ENCODE measurements at regions not wholly inside any gene's neighbourhood (a gene's known extent, or its start where the extent isn't known, plus 50 kb on each side); places are given as distances from the start of the nearest gene placed in this dataset.
A peak's percentile ranks its signal among the peaks of the same experiment; 100 is the strongest.

DNA sequence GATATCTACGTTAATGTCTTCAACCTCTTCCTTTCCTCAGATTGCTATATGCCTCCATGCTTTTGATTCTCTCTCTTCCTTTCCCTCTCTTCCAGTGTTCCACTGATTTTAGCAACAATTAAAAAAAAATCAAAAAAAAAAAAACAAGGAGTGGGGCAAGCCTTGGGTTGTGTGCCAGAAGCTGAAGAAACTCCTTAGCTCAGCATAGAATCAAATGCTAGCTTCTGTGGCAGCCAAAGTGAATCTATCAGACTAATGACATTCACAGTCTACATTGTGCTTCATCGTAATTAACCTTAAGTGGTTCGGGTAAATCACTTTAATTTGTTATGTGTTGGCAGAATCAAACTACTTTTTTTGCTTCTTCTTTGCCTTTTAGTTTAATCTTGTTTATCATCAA lies 237.3 kb downstream of the TMEM167A start:
- no peak for DNase-seq

DNA sequence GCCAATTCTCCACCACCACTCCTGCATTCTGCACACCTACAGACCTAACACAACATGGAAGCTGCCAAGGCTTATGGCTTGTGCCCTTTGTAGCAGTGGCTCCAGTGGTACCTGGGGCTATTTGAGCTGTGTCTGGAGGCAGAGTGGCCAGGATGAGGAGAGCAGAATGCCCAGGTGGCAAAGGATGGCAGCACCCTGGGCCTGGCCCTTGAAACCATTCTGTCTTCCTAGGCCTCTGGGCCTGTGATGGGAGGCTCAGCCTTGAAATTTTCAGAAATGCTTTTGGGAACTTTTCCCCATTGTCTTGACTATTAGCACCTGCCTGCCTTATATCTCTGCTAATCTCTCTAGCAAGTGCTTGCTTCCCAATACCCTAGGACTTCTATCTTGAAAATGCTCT lies 241.7 kb downstream of the TMEM167A start:
- DNase-seq: no peak

DNA sequence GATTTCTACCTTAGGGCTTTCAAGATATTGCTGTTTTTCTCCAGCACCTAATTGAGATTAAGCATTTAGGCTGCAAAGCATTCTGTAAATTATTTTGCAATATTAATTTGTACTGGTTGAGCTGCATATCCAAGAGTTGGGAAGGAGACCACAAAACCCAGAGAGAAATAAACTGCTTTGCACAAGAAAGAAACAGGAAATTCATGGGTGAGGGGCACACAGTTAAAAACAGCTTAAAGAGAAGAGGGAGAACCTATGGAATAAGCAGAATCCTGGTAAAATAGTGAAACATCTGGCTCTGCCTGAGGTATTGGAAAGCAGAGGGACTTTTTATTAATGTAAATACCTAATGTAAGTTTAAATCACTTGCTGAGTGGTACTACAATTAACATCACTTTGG lies 243.0 kb downstream of the TMEM167A start:
- no peak for DNase-seq

DNA sequence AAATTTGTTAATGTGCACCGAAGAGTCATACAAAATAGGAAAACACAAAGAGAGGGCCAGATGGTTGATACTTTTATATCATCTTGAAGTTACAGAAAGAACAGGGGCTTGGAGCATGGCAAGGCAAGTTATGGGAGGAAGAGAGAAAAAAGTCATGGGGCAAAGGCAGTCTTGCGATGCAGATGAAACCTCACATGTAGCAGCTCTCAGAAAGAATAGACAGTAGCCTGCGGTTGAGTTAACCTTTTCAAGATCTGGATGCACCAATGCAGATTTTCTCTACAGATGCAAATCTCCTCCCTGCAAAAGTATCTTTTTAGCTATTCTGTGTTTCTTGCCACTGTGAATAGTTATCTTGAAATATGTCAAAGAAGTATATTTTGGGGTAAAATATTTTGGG lies 243.9 kb downstream of the TMEM167A start:
- no peak for DNase-seq

DNA sequence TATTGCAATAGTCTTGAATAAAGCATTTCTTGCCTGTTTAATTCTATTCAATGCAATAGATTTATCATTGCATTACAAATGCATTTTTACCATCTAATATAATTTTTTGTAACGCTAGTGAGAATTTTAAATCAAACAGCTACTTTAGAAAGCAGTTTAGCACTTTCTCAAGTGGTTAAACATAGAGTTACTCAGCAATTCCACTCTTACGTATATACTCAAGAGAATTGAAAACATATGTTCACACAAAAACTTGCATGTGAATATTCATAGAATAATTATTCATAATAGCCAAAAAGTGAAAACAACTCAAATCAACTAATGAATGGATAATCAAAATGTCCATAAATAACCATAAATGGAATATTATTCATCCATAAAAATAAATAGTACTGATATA lies 244.7 kb downstream of the TMEM167A start:
- DNase-seq: no peak

DNA sequence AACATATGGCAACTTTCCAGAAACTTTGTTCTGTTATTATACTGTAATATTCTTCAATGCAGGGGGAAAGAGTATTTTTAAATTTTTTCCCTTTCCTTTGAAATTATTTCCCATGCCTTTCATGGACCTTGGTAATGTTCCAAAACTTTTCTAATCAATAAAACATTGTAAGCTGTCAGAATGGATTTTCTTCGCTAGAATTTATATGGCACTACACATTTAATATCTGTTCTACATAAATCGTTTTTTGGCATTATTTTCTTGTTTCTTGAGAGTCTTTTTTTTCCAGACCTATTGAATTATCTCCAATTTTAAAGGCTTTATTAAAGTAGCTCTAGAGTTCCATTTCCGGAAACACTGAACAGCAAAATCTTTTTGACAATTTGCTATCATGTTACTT lies 249.0 kb downstream of the TMEM167A start:
- DNase-seq: no peak

DNA sequence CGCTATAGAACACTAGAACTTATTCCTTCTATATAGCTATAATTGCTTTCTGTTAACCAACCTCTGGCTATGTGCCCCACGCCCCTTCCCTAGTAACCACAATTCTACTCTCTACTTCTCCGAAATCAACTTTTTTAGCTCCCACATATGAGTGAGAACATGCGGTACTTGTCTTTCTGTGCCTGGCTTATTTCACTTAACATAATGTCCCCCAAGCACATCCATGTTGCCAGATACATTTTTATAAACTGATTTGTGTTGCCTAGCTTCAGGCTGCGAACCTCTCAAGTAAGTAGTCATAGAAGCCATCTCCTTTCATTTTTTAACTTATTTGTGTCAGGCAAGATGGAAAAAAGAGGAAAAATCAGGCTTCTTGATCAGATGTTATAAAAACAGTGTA lies 249.5 kb downstream of the TMEM167A start:
- DNase-seq: no peak

DNA sequence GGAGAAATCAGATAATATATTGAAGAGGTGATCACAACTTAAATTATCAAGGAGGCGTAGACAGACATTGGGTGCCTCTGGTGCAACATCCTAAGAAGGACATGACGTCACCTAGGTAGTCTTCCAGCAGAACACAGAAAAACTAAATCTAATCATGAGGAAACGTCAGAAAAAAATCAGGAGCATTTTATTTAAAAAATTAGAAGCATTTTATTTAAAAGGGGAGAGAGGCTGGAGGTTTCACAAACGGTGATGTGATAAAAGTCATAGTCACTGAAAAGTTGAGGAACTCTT lies 254.6 kb downstream of the TMEM167A start:
- no peak for DNase-seq

DNA sequence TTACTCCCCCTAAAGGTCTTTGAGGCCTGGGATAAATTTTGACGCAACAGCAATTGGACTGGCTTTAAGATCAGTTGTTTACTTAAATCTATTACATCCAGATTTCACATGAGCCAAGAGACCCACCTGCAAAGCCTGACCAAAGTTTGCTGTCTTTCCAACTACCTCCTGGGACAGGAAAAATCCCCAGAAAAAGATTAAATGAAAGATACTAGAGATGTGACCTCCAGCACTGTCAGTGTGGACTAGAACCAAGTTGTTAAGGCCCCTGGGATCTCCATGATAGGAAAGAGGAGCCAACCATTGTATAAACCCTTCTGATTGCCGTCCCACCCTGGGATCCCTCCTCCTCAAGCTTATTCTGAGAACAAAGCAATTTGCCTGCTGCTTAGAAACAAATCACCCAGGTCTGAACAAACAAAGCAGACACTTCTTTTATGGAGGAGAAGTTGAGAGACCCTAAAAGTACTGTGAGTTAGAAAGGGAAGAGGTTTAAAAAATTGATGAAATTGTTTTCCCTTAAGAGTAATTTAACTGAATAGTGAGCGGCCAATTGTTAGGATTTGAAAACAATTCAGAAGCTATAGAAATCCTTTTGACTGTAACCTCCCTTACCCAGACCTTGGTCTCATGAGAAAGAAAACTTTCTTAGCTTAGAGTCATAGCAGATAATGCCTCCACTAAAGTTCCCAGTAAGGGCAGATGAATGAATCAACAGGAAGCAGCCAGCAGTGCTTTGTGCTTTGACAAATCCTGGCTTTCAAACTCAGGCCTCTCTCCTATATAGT lies 255.2 kb downstream of the TMEM167A start:
- DNase-seq: no peak

DNA sequence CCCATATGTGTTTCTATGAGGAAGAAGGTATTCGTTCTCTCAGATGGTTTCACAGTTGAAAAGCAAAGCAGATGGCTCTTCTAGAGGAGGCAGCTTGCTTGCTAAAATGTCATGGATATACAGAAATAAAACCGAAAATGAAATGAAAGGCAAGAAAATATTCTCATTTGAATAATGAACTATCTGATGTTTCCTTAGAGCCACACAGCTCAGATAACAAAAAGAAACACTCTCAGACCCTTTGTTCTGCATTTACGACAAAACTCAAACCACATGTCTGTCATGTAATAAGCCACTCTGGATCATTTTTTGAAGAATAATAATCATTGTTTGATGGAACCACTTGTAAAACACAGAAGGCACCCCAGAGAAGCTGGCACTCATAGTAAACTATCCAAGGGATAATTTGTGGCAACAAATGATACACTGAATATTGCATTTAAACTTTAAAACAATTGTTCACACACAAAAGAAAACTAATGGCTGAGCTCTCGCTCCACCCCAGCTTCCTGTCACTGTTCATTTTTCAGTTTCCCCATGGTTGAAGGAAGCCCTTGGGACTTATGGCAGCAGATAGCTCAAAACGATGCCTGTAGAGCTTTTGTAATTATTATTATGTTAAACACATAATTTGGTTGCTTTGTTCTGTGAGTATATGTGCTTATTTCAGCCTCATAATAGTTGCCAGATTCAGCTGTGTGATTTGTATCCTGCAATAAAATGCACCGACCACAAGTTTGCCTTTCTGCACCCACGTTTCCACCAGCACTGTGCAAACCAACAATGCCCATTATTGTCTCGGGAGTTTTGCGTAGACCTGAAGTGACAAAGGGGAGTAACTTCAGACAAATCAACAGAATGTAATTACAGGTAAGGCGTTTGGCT lies 256.0 kb downstream of the TMEM167A start:
- no peak for DNase-seq

DNA sequence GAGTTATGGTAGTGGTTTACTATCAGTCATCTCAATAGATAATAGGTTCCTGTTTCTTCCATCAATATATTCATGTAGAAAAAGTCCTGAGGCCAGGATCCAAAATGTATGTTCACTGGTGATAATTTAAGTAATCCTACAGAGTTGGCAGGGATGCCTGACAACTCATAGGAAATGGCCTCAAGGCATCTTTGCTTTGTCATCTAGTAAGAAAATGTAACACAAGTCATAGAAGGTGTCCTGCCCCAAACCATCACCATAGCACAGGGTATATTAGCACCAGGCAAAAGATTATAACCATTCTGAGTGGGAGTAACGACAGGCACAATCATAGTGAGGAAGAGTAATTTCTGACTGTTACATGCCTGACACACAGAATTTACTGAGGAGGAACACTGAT lies 257.0 kb downstream of the TMEM167A start:
- no peak for DNase-seq

DNA sequence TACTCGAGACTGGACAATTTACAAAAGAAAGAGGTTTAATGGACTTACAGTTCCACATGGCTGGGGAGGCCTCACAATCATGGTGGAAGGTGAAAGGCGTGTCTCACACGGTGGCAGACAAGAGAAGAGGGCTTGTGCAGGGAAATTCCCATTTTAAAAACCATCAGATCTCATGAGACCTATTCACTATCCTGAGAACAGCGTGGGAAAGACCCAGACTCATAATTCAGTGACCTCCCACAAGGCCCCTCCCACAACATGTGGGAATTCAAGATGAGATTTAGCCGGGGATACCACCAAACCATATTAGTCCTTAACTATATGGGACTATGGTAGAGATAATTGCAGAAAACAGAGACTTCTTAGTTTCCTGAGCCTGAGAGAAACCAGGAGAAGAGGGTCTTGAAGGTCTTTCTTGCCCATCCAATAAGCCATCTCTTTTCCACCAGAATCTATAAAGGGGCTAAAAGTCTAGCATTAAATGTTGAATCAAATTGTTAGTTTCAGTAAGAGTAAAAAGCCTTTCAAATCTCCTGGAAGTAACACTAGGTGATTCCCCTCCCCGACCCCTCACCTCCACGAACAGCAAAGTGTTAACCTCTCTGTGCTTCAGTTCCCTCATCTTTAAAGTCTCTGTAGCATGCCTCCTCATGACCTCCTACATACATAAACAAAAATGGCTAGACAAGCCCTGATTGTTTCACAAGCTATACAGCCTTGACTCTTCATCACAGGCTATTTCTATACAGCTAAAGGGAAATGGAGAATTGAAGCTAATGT lies 259.1 kb downstream of the TMEM167A start:
- DNase-seq: no peak

DNA sequence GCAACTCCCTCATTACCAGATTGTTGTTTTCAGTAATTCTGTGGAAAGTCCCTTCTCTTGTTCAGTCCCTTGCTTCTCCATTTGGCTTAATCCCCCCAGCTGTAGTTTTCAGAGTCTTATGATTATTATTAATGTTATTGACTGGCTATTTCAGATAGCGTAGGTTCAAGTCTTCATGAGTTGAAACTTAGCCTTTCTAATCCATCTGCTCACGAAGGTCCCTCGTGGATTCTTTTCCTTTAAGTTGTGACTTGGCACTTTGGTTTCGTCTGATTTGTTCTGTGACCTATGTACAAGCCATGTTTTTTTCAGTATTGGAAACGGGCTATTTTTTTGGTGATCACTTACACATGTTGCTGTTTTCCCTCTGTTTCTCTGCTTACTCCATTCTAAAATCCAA lies 260.3 kb downstream of the TMEM167A start:
- DNase-seq: no peak

DNA sequence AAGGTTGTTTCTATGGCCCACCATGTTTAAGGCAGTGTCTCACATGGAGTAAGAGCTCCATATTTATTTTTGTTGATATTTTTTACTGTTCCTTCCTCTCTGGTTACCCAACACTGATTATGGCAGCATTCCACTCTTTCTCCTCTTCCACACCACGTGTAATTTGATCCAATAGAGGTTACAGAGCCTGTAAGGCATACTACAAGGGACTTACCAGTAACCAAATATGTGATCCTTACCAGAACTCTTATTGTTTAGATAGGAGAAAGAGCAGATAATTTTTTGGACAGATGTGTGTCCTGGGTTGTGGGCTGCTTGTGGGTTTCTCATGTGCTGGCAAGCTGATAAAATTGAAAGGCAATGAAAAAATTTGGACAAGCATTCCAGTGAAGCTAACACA lies 261.3 kb downstream of the TMEM167A start:
- no peak for DNase-seq

DNA sequence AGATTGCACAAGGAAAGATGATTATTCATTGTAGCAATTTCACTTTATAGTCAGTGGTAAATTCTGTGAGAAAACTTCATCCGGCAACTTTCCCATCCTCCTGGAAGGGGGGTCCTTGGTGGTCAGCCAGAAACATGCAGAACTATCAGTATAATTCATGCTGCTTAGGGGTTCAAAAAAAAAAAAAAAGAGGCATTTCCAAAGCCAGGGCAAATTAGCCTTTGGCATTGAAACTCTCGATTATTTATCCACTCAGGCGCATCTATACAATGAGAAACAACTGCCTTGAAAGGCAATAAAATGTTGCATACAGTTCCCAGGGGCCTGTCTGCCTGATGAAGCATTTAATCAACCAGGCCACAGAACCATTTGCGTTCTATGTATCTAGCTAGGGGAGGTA lies 263.3 kb downstream of the TMEM167A start:
- DNase-seq: peak in 1 of 2 experiments; percentile 41

DNA sequence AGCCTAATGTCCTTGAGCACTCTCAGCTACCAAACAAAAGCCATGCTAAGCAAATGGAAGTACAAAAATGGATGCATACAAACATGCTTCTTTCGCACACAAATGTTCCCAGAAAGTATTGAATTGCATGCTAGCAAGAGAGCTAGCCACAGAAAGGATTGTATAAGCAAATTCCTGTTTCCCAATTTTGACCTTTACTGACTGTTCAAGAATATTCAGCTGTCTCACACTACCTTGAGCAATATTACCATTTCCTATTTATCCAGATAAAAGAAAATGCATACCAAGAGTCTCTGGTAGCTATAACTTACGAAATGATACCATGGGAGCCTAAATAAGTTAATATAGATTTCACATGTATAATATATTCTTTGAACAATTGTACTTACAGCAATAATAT lies 264.6 kb downstream of the TMEM167A start:
- DNase-seq: no peak

DNA sequence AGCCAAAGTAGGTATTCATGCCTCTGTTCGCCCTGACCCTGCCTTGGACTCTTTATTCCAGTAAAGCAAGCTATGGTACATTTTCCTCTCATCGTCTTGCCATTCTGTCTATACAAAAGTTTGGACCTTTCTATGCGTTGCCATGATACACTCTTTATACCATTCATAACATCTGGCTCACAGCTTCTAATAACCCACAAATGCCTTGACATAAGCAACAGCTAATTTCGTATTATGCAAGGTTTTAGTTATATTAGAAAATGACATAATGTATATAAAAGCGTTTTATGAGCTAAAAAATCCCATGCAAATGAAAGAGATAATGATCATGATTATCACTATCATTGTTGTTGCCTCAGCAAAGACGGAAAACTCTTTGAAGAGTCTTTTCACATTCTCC lies 265.7 kb downstream of the TMEM167A start:
- DNase-seq: no peak

DNA sequence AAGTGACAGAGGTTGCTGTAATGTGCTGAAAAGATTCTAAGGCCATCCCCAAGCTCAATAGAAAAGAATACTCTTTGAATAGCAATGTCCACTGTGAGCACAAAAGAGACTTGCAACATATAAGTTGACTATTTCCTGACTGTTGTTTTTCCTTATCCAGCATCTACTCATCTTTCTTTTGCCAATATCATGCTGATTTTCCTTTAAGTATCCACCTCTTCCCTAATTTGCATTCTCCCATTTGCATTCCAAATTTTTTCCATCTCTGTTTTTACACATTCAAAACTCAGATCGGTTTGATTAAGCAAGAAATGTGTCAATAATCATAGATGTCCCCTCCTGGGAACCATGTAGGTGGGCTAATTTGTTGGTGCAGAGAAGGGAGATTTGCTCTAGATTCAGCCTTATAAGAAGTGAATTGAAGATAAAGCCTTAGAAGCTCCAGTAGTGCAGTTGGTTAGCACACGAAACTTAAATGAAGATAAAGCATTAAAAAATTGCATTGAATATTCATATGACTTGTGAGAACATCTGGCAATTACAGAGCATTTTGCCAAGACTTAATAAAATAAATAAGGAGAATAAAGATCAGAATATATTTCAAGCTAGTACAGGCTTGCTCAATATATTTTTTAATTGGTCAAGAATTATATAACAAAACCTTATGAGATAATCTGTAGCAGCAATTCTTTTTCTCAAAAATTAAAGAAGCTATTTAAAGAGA lies 267.6 kb downstream of the TMEM167A start:
- DNase-seq: no peak

DNA sequence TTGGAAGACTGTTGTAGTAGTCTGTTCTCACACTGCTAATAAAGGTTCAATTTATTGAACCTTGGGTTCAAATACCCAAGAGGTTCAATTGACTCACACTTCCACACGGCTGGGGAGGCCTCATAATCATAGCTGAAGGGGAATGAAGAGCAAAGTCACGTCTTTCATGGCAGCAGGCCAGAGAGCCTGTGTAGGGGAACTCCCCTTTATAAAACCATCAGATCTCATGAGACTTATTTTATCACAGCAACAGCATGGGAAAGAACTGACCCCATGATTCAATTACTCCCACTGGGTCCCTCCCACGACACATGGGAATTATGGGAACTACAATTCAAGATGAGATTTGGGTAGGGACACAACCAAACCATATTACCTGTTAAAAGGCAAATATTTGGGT lies 268.2 kb downstream of the TMEM167A start:
- DNase-seq: no peak

DNA sequence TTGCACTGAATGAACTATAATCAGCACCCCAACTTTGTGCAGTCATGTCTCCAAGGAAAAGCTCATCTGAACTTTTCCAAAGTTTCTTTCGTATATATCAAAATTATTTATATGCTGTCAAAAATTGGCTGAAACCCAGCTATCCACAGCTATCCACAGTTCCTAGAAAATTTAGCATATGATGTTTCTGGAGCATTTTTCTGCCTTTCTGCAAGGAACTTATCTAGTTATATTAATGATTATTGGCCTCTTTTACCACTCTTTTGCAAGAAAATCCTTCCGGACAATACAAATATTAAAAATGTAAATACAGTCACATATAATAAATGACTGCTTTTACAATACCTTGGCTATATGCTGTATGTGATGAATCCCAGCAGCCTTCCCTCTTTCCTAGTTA lies 270.2 kb downstream of the TMEM167A start:
- DNase-seq: no peak

DNA sequence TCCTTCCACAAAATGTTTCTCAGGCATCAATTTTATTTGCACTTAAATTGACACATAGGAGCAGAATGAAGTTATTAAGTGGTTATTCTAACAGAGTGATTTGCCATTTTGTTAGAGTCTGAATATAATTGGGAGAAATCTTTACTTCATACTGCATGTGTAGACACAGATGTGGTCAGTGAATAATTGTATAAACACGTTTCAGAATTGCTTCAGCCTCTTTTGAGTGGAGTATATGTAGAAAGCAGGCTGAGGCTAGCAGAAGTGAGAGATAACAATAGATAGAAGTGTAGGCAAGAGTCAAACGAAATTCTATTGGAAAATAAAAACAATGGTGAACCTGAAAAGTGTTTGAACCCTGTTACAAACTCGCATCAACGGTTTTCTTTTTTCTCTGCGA lies 270.7 kb downstream of the TMEM167A start:
- DNase-seq: no peak

DNA sequence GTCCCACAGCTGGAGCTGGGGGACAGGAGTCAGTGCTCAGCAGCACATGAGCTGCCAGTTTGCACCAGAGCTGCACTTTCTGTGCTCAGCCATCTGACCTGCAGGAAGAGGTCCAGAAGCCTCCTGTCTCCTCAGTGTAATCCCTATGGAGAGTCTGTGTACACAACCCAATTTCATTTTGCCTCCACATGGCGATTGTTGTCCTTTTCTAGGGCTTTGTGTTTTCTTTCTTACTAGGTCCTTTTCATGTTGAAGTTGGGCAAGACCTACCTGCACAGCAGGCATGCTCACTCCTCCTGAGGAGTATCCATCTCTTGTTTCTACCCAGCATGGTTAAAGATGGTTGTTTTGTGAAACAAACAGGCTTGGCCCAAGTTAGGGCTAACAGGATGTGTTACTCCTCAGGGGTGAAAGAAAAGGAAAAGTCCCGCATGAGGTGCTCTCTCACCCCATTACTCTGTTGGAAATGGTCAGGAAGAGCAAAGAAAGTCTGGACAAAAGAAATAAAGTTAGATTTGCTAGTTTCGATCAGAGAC lies 273.0 kb downstream of the TMEM167A start:
- no peak for DNase-seq

DNA sequence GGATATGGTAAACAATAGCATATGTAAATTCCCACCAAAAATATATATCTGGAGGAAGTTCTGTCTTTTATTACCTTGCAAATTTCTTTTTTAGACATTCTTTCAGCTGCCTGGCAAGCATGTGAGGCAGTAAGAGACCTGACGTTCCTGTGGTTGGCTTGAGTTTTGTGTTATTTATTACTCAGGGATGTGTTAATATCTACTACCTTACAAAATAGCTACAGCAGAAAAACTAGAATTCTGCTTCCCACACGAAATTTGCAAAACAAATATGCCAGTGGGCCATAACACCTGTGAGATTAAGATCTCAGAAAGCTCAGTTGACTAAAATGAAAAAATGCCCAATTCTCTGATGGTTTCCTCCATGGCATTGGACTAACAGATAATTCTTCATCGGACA lies 274.2 kb downstream of the TMEM167A start:
- DNase-seq: no peak

Measured in NCI-H1930 (cell line).